ENCODE measurements at regions not wholly inside any gene's neighbourhood (a gene's known extent, or its start where the extent isn't known, plus 50 kb on each side); places are given as distances from the start of the nearest gene placed in this dataset.
"Not testable (repeated sequence)": the region's sequence is repeated elsewhere in the genome, so short reads cannot be mapped to it uniquely, and the experiment has no call there.

GRCh38 chr7:68183176-68183575 lies 1186.5 kb downstream of the TYW1 start:
- H3K27me3 ChIP-seq (replicated peaks; ENCODE audit: control insufficient read depth, insufficient read depth, low read length) = no peaks in the 10 kb centered on the region
- no peak overlapping the region for H3K4me3 ChIP-seq (replicated peaks; ENCODE audit: low read depth, low read length)
- no peaks in the 10 kb centered on the region for H3K36me3 ChIP-seq (ENCODE audit: control insufficient read depth, insufficient read depth, low read length)
- no peak for TF ChIP-seq CTCF (IDR thresholded peaks at IDR 0.05; ENCODE audit: insufficient read depth, low read length, poor library complexity, severe bottlenecking)
- no peak for DNase-seq (ENCODE audit: extremely low read depth, insufficient read length)

- DNase-seq (ENCODE audit: extremely low read depth, insufficient read length) = no peak
- no peak for TF ChIP-seq CTCF (IDR thresholded peaks at IDR 0.05; ENCODE audit: insufficient read depth, low read length, poor library complexity, severe bottlenecking)
Measured at GRCh38 chr7:68185631-68186456, 1189.2 kb downstream of the TYW1 start.

GRCh38 chr7:68187532-68187931 lies 1190.9 kb downstream of the TYW1 start:
- DNase-seq (ENCODE audit: extremely low read depth, insufficient read length) = no peak
- Histone ChIP-seq H3K36me3 (ENCODE audit: control insufficient read depth, insufficient read depth, low read length) (no peaks in the 10 kb centered on the region), H3K4me3 (replicated peaks; ENCODE audit: low read depth, low read length) (no peak overlapping the region), H3K27me3 (replicated peaks; ENCODE audit: control insufficient read depth, insufficient read depth, low read length) (no peaks in the 10 kb centered on the region)
- TF ChIP-seq CTCF (IDR thresholded peaks at IDR 0.05; ENCODE audit: insufficient read depth, low read length, poor library complexity, severe bottlenecking) = no peak

More at GRCh38 chr7:68185631-68186456, 1189.2 kb downstream of the TYW1 start:
- Histone ChIP-seq H3K36me3 (ENCODE audit: control insufficient read depth, insufficient read depth, low read length) (no peaks in the 10 kb centered on the region), H3K27me3 (replicated peaks; ENCODE audit: control insufficient read depth, insufficient read depth, low read length) (no peaks in the 10 kb centered on the region), H3K4me3 (replicated peaks; ENCODE audit: low read depth, low read length) (no peak overlapping the region)

GRCh38 chr7:68192941-68193340 lies 1196.3 kb downstream of the TYW1 start:
- TF ChIP-seq CTCF (IDR thresholded peaks at IDR 0.05; ENCODE audit: insufficient read depth, low read length, poor library complexity, severe bottlenecking) = no peak
- DNase-seq (ENCODE audit: extremely low read depth, insufficient read length) = no peak
- no peaks in the 10 kb centered on the region for H3K36me3 ChIP-seq (ENCODE audit: control insufficient read depth, insufficient read depth, low read length)
- H3K27me3 ChIP-seq (replicated peaks; ENCODE audit: control insufficient read depth, insufficient read depth, low read length) = no peaks in the 10 kb centered on the region
- H3K4me3 ChIP-seq (replicated peaks; ENCODE audit: low read depth, low read length) = no peak overlapping the region

DNA sequence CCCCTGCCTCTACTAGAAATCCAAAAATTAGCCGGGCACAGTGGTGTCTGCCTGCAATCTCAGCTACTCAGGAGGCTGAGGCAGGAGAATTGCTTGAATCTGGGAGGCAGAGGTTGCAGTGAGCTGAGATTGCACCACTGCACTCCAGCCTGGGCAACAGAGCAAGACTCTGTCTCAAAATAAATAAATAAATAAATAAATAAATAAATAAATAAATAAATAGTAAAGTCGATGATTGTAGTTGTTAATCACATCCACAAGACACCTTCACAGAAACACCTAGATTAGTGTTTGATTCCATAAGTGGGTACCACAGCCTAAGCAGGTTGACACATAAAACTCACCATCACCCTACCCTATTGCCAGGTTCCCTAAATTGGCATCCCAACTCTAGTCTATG lies 1199.0 kb downstream of the TYW1 start:
- not testable (repeated sequence) for DNase-seq (ENCODE audit: extremely low read depth, insufficient read length); H3K4me3 ChIP-seq (replicated peaks; ENCODE audit: low read depth, low read length); H3K27me3 ChIP-seq (replicated peaks; ENCODE audit: control insufficient read depth, insufficient read depth, low read length); H3K36me3 ChIP-seq (ENCODE audit: control insufficient read depth, insufficient read depth, low read length)

GRCh38 chr7:68200051-68200670 lies 1203.5 kb downstream of the TYW1 start:
- DNase-seq (ENCODE audit: extremely low read depth, insufficient read length) = no peak
- Histone ChIP-seq H3K4me3 (replicated peaks; ENCODE audit: low read depth, low read length) (no peak overlapping the region), H3K36me3 (ENCODE audit: control insufficient read depth, insufficient read depth, low read length) (no peaks in the 10 kb centered on the region), H3K27me3 (replicated peaks; ENCODE audit: control insufficient read depth, insufficient read depth, low read length) (no peaks in the 10 kb centered on the region)
- no peak for TF ChIP-seq CTCF (IDR thresholded peaks at IDR 0.05; ENCODE audit: insufficient read depth, low read length, poor library complexity, severe bottlenecking)

Measured in GM06990 (cell line).